ENCODE measurements at regions not wholly inside any gene's neighbourhood (a gene's known extent, or its start where the extent isn't known, plus 50 kb on each side); places are given as distances from the start of the nearest gene placed in this dataset.

DNA sequence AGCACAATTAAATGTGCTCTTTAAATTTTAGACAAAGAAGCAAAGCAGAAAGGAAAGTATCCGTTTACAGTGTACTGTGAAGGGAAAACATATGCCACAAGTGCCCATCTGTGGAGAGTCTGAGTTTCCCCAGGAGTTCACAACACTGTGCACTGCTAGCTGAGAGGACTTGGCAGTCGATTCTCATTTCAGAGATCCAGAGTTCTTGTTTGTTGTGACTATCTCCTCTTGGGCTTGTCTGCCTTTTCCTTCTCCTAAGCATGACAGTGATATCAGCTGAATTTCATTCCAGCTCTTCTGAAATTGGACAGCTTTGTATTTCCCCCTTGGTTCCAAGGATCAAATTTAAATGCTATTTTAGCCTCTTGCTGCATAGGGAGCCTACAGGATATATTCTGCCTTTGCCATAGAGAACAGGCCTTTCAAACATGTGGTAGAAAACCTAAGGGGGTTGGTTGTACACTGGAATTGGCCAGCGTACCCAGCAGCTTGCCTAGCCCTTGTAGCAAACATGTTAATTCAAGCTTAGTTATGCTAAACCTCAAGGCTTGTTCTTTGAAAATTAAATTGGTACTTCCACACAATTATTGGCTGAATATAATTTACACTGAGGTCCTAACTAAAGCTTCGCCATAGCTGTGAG, 259.2 kb upstream of the NOVA1 start:
- DNase-seq, result no peak

DNA sequence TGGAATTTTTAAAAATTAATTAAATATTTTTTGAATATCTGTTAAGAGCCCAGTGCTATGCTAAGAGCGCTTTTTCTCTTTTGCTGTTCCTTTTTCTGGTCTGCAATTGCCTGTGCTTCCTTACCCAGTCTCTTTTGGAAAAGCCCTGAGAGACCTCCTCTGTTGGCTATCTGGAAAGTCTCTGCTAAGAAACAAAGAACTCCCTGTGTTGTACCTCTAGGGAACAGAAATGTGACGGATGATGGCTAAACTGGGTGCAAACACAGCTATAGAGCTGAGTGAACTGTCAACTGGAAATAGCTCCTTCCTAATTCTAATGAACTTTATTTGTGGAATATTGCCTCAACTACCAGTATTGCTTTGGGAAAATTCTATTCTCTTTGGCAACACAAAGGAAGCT, 261.6 kb upstream of the NOVA1 start:
- DNase-seq, result no peak

DNA sequence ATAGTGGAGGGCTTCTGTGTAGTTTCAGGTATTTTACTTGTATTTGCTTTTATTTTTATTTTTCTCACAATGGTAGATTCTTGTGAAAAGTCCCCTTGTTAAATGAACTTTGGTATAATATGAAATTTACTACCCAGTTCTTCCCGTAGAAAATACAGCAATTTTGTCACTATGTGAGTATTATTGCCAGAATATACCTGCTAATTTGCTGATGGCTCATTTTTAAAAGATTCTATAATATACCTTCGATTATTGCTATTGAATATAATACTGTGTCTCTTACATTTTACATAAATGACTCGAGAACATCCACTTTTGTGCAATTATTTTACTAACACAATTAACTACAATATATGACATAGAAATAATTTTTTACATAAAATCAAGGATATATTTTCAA, 262.3 kb upstream of the NOVA1 start:
- no peak for DNase-seq

DNA sequence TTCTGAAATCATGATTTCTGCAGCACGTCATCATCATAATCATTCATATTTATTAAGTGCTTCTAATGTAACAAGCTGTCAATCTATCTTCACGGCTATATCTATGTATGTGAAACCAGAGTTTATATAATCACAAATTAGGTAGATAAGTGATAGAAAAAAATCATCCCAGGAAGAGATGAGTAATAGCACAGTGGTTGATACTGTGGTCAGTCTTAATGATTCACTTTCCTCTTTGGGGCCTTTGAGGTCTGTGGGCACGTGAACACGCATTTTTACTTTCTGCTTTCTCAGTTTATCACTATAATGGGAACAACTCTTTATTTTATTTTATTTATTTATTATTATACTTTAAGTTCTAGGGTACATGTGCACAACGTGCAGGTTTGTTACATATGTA, 265.9 kb upstream of the NOVA1 start:
- no peak for DNase-seq

DNA sequence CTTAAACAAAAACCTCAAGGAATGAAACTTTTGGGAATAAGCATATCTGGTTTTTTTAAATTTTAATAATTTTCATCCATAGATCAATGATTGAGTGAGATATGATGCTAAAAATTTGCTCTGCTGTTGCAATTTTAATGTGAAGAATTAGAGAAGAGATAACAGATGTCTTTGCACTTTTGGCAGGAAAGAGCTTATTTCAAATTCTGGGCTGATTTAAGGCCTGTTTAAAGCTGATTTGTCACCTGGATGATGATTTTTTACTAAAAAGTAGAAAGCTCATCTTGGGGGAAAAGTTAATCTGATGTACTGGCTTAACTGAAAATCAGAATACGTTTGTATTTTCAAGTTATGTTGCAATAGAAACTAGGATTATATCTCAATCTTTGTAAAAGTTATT, 268.9 kb upstream of the NOVA1 start:
- no peak for DNase-seq

DNA sequence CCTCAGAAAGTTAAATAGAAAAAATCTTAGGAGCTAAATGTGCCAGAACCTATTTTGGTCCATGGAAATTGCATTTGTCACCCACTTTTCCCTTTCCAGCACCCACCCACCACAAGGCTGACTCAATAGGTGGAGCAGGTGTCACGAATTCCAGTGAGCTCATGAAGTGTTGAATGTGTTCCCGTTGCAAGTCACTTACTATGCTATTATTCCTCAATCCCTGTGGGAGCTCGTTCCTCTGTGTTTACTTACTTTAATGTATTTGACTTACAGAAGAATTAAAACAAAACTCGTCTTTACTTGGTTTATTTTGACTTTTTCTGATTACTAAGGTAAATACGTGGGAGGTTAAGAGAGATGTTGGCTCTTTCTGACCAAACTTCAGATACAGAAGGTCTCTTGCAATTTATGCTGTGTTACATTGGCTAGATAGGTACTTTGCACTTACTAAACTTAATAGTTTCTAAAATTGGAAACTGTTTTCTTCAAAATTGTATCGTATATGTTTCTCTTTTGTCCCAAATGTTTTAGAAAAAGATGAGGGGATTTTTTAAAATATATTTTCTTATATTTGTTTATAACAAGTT, 269.4 kb upstream of the NOVA1 start:
- DNase-seq, result no peak

DNA sequence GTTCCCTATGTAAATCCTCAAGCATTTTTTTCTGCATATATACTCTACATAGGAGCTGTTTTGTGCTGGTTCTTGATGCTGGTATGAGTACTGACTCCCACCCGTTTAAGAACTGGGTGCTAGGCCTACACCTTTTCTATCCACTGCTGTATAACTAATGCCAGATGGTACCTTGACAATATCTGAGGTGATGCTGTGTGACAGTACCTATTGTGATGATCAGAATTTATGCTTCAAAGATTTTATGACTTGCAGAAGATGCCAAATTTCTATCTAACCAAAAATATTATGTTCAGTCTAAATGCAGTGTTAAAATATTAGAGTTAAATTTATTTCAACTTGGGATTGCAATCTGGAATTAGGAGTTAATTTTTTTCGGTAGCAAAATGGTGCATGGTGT, 272.3 kb upstream of the NOVA1 start:
- no peak for DNase-seq

DNA sequence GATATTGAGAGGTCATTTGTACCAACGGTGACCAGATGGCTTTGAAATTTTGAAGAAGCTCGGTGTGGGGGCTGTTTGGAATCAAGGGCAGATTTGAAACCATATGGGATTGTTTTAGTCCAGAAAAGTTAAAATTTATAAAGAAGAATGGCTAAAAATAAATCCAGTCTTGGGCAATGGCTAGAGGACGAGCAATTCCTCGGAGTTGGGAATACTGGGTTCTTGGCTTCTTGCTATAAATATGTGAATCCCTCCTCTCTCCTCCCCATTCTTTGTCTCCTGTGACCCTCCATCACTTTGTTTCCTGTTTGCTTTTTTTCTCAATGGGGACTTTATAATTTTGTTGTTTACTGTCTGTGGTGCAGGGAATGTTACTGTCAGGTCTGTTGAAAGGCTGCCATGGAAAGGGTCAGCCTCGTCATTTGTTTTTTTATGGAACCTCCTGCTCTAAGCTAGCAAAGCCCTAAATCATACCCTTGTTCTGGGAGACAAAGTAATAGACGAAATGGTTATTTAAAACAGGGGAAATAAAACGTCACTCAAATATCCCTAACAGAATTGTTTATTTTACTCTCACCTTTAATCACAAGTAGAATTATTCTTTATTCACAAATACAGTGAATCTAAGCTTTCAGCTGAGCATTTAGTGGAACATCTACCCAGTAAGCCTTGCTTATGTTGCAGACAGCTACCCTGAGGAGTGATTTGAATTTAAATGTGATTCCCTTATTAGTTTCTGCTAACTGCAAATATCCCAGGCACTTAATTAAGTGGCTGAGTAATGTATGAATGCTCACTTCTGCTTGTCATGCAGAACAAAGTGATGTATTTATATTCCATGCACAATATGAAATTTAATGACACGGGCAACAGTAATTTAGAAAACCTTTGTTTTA, 273.1 kb upstream of the NOVA1 start:
- peak; percentile 94 for DNase-seq

DNA sequence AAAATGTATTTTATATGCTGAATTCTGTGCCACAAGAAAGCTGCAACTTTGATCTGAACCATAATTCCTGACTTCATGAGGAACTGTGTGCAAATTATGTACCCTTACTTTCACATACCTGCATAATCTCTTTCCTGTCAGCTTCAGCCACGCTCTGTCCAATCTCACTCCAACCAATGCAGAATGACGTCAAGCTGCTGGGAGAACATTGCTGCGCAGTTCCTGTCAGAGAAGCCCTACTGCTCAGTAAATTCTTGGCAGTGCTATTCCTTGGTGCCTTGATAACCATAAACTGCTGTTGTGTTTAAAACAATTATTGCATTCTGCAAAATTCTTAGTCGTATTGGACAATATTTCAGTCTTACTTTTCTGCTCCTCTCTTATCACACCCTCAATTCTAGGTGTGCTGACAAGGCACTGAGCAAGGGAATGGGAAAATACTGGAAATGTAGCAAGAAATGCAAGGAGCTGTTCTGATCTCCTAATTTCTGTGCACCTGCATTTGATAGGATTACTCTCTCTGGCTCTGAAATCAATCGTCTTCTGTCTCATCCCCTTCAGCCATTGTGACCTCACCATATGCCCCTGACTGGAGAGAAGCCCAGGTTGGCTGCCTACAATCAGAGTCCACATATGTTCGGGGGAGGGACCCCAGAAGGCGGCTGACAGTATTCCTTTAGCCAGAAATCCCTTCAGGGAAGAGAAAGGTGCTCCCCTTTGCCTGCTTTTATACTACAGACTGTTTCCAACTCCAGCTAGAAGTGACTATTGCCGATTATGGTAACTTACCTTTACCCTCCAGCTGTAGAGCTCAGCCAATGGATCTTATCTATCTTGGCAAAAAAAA, 274.9 kb upstream of the NOVA1 start:
- no peak for DNase-seq

DNA sequence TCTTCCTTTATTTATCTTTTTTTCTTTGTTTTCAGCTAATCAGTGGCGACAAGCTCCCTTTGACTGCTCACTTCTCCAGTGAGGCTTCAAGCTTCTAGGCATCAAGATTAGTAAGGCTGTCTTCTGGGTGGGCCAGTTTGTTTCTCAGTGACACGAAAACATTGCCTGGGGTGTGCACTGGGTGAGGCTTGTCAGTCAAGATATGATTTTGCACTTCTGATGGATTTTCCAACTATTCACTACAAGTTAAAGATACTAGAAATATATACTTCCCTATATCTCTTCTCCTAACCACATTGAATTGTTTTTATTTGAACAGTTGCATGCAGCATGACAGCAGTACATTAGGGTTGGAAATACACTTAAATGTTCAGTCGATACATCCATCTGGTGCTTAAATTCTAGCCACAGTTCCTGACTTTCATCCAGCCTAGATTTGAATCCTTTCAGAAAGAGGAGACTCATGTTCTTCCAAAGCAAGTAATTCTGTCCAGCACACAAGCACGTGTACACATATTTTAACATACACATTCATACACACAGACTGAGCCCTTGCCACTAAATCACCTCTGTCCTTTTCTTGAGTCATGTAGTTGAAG, 275.6 kb upstream of the NOVA1 start:
- DNase-seq, result no peak

DNA sequence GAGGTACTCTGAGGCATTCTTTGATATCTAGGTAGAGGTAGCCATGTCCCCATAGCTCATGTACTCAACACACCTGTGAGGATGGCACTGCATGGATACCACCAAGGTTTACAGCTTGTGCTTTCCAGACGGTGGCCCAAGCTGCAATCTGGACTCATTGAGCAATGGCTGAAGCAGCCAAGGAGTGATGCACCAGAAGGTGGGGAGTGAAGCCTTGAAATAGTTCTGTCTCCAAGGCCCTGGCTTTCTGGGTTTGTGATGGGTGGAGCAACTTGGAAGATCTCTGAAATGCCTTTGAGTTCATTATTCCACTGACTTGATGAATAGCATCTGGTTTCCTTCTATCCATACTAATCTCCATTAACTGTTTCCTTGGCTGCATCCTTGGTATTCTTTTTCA, 290.0 kb upstream of the NOVA1 start:
- no peak for DNase-seq

DNA sequence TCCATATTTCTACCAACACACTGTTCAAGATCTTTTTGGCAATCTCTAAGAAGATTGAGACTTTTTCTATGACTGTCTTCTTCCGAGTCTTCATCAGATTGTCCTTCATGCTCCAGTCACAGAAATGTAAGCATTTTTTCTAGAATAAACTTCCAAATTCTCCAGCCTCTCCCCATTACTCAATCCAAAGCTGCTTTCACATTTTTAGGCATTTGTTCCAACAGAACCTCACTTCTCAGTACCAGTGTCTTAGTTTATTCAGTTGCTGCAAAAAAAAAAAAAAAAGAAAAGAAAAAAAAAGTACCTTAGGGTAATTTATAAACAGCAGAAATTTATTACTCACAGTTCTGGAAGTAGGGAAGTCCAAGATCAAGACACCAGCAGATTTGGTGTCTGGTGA, 290.8 kb upstream of the NOVA1 start:
- no peak for DNase-seq

DNA sequence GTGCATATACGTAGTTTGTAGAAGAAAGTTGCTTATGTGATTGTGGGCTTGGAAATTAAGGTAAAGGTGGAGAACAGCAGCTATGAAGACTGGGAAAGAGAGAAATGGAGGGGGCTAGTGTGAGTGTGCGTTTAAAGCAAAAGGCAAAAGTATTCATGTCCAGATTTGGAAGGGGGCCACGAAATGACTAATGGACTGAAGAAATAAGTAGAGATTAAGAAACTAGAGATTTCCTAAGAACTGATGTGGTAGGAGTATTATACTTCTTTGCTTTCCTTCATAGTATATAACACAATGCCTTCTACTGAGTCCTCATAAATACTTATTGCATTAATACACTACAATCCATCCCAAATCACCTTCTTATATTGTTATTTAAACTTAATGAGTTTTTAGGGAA, 298.6 kb upstream of the NOVA1 start:
- DNase-seq, result no peak

DNA sequence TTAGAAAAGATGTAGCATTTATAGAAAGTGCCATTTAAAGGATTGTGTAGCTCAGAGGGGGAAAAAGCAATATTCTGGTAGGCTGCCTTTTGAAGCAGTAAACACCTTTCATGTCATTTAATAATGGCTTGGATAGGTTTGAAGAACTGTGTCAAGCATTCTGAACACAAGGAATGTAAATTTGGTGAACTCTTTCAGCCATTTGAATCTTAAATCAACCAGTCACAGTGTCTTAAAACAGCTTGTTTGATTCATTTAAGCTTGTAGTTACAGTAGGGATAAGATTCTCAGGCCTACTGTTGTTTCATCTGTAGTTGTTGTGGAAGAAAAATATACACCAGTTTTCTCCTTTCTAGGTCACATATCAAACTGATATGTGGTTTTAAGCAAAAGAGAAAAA, 299.4 kb upstream of the NOVA1 start:
- DNase-seq, result no peak

DNA sequence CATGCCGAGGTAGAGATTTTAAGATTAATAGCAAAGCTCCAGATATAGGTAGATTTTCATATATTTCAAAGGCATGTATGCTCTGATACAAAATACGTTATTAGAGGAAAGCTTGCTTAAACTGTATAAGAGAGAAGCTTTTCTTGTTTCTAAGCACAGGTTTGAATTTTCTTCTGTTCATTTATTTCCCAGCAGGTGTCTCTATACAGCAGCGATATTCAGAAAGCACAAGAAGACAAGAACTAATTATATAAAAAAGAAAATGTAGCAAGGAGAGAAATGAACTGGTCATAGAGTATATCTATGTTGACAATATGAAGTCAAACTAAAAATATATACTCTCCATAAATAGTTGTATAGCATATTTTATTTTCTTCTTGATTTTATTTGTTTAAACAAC, 307.4 kb upstream of the NOVA1 start:
- DNase-seq, result no peak

DNA sequence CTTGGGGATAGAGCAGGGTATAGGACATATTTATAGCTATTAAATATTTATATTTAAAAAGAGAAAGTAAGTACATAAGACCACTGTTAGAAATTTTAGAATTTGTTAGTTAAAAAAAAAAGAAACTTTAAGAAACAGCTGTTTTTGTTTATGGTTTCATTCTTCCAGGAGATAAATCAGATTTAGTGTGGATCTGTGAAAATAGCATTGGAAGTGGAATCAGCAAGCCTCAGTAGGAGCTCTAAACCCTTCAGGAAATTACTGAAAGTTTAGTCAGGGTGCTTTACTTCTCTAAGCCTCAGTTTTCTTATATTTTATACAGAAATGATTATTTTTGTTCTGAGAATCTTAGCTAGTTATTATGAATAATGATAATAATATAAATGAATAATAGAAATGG, 316.0 kb upstream of the NOVA1 start:
- no peak for DNase-seq

DNA sequence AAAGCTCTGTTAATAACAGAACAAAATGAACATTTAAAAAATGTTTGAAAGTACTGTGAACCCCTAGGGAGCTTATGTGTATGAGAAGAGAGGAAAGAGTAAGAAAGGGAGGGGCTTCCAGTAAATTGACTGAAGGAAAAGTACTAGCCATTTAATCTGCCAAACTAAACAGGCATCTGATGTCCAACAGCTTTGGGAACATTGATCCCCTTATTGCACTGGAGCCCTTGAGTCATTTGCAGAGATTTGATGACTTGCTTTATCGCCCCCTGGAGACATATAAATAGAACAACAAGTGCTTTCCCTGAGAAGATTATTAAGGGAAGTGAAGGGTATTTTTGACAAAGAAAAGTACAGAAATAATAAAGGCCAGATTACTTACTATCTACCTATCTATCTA, 319.3 kb upstream of the NOVA1 start:
- DNase-seq, result no peak

DNA sequence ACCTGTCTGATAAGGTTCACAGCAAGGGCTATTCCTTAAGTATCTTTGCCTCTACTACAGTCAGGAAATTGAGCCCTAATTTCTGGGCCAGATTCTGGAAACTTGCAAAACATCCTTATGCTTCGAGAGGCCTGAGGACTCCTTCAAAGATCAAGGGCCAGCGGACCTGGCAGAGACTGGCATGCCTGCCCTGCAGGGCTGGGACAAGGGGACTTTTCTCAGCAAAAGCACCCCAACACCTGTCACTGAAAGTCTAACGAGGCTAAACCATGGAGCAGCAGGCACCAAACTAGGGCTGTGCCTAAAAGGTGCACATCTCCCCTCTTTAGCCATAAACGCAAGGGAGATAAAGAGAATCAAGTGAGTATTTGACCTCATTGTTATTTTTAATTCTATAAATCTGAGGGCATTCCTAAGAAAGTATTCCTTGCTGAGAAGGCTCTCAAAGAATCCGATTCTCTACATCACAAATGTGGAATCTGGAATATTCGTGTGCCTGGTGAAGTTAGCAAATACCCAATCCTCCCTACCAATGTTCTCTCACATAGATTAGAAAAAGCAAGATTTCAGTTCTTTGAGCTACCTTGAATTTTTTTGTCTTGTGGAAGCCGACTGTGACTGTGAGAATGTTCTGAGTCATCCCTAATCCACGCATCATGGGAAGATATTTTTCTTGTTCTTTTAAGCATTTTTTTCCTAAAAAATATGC, 328.2 kb upstream of the NOVA1 start:
- no peak for DNase-seq

DNA sequence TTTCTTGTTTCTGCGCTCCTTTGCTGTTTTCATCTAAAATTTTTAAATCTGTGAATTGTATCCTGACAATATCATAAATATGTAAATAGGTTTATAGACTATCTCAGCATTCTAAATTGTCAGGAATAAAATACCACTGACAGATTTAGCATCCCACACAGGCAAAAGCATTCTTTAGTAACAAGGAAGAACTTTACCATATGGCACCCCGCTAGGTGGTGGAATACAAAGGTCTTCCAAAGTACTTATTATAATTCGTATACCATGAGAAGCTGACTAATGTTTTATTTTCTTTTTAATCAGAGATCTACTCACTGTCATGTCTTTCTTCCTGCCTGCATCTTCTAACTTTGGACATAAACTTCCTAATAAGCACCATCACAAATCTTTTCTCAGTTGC, 328.8 kb upstream of the NOVA1 start:
- DNase-seq, result no peak

DNA sequence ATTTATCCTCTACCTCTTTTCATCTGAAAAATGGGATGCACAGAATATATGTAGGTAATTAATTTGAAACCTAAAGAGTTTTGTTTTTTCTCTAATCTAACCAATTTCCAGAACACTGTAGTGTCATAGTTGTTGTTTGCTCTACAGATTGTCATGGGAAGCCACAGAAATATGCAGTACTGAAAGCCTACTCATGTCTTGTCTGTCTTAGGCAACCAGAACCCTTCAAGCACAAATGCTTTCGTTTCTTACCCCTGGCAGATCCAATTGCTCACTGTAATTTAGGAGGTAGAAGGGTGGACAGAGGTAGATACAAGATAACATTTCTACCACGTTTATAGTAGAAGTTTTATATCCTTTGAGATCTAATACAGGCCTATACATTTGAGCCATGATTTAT, 330.2 kb upstream of the NOVA1 start:
- DNase-seq, result no peak

DNA sequence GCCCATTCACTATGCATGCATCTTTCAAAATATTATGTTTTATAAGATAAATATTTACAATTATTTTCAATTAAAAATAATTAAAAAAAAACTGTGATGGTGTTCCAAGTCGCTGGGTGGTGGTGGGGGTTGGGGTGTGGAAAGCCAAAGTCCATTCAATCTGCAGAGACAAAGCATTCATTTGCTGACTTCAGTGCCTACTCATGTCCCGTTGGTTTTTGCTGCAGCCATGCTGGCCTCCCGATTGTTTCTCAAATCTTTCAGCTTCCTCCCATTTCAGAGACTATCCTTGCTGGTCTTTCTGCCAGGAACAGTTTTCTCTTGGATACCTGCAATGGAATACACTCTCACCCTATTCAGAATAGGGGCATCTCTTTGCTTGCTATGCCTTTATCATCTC, 331.5 kb upstream of the NOVA1 start:
- no peak for DNase-seq

DNA sequence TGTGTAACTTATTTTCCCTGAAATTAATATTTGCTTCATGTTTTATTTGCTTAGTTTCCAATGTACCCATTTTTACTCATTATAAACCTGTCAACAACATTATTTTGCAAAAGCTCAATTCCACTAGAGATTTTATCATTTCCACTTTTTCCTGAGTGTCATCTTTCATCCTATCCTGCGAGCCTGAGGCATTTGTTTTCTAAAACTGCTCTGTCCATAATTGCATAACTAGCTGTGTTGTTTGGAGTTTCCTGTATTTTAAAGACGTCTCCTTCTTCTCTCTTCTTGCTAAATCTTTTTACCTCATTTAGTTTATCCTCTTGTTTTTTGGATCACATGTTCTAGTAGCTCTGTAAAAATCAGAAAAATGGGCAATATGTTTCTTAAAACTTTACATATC, 332.7 kb upstream of the NOVA1 start:
- DNase-seq, result no peak

All from DMS79 (cell line).